ENCODE measurements at regions not wholly inside any gene's neighbourhood (a gene's known extent, or its start where the extent isn't known, plus 50 kb on each side); places are given as distances from the start of the nearest gene placed in this dataset.

GRCh38 chr6:8238773-8239683 lies 136.7 kb upstream of the EEF1E1 start:
- intact Hi-C loops (cut with DNase I; ENCODE audit: low total_unique reads), result no loop called here
- no peak for DNase-seq
- Histone ChIP-seq H3K9me3 (no peaks in the 10 kb centered on the region), H3K4me3 (no peak overlapping the region), H3K27me3 (peaks cover 0 to 38% (median 8%) of the 10 kb centered on the region in 3 donors), H3K4me1 (no peaks in the 10 kb centered on the region), H3K27ac (no peak overlapping the region), H3K36me3 (no peaks in the 10 kb centered on the region)
- TF ChIP-seq EP300 (IDR thresholded peaks at IDR 0.05), result no peak
- TF ChIP-seq POLR2A (IDR thresholded peaks at IDR 0.05), result no peak
- no peak for TF ChIP-seq POLR2AphosphoS5 (IDR thresholded peaks at IDR 0.05)
- TF ChIP-seq CTCF (IDR thresholded peaks at IDR 0.05), result no peak
- WGBS, 5 donors, result 39 to 48% (median 45%) methylated on average over 10 of the region's 10 CpGs

GRCh38 chr6:8237668-8238067 lies 135.3 kb upstream of the EEF1E1 start:
- no peaks in the 10 kb centered on the region for H3K9me3 ChIP-seq
- DNase-seq, result no peak
- intact Hi-C loops (cut with DNase I; ENCODE audit: low total_unique reads), result no loop called here
- H3K4me1 ChIP-seq, result no peaks in the 10 kb centered on the region
- no peak overlapping the region for H3K4me3 ChIP-seq
- 36 to 54% (median 53%) methylated on average over 3 of the region's 3 CpGs for WGBS, 5 donors
- H3K36me3 ChIP-seq, result no peaks in the 10 kb centered on the region
- no peak overlapping the region for H3K27ac ChIP-seq
- H3K27me3 ChIP-seq, result peaks cover 0 to 40% (median 8%) of the 10 kb centered on the region in 3 donors
- TF ChIP-seq POLR2A (IDR thresholded peaks at IDR 0.05) (no peak), EP300 (IDR thresholded peaks at IDR 0.05) (no peak), CTCF (IDR thresholded peaks at IDR 0.05) (no peak), POLR2AphosphoS5 (IDR thresholded peaks at IDR 0.05) (no peak)

- Histone ChIP-seq H3K4me1 (no peaks in the 10 kb centered on the region), H3K9me3 (no peaks in the 10 kb centered on the region), H3K36me3 (no peaks in the 10 kb centered on the region), H3K27me3 (peaks cover 0 to 40% (median 8%) of the 10 kb centered on the region in 3 donors), H3K27ac (no peak overlapping the region), H3K4me3 (no peak overlapping the region)
- intact Hi-C loops (cut with DNase I; ENCODE audit: low total_unique reads), result no loop called here
- WGBS, 5 donors, result 68 to 94% (median 89%) methylated on average over 4 of the region's 4 CpGs
- no peak for DNase-seq
- TF ChIP-seq CTCF (IDR thresholded peaks at IDR 0.05) (no peak), POLR2AphosphoS5 (IDR thresholded peaks at IDR 0.05) (no peak), EP300 (IDR thresholded peaks at IDR 0.05) (no peak), POLR2A (IDR thresholded peaks at IDR 0.05) (no peak)
Observed at GRCh38 chr6:8236956-8237355, 134.6 kb upstream of the EEF1E1 start.

GRCh38 chr6:8234321-8234720 lies 132.0 kb upstream of the EEF1E1 start:
- Histone ChIP-seq H3K9me3 (no peaks in the 10 kb centered on the region), H3K36me3 (no peaks in the 10 kb centered on the region)

More at GRCh38 chr6:8234321-8234720, 132.0 kb upstream of the EEF1E1 start:
- H3K4me1 ChIP-seq, result no peaks in the 10 kb centered on the region
- no peak overlapping the region for H3K27ac ChIP-seq
- intact Hi-C loops (cut with DNase I; ENCODE audit: low total_unique reads), result no loop called here
- H3K4me3 ChIP-seq, result no peak overlapping the region
- WGBS, 5 donors, result 63 to 69% (median 68%) methylated on average over 7 of the region's 7 CpGs
- peaks cover 0 to 43% (median 8%) of the 10 kb centered on the region in 3 donors for H3K27me3 ChIP-seq
- TF ChIP-seq CTCF (IDR thresholded peaks at IDR 0.05) (no peak), POLR2A (IDR thresholded peaks at IDR 0.05) (no peak), POLR2AphosphoS5 (IDR thresholded peaks at IDR 0.05) (no peak), EP300 (IDR thresholded peaks at IDR 0.05) (no peak)
- no peak for DNase-seq
